Astrocyte of the spinal cord (primary cell): ENCODE measurements at regions not wholly inside any gene's neighbourhood (a gene's known extent, or its start where the extent isn't known, plus 50 kb on each side); places are given as distances from the start of the nearest gene placed in this dataset.

ENCODE experiments used
- DNase-seq: peaks from one replicate; pipeline ENCODE4 v3.0.0; 2011; ENCODE audit warnings: low read depth, low spot score
- H3K4me3 ChIP-seq: 2 replicates; pipeline ENCODE4 v1.5.1; 2011; ENCODE audit warnings: low read depth, mild to moderate bottlenecking, low read length, moderate library complexity
- in situ Hi-C: cut with HindIII; loops from 2 replicates; pipeline ENCODE4 v1.10.0; 2017; ENCODE audit warnings: low sequenced_read_pairs
- TF ChIP-seq, protein P1 (sequence below): IDR thresholded peaks from 2 replicates; pipeline ENCODE4 v1.5.1; 2012; ENCODE audit warnings: low read depth, mild to moderate bottlenecking, low read length, inconsistent platforms

DNA sequence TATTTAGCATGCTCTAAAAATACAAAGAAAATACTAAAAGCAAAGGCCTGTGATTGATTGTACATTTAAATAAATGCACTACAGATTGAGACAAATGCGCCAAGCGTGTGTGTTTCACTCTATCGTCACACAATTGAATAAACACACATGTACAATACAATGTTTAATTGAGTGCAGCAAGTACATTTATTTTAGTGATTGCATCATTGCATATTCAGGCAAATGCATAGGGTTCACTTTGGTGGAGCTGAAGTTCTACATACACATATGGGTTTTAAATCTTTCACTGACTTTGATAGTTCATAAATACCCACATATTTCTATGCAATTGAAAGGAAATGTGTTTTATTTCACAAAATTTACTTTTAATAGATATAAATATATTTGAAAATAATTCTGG is 750.6 kb upstream of the MMS22L start:
- in situ Hi-C loops, result no loop called here
- DNase-seq, result no peak
- TF ChIP-seq, protein P1, sequence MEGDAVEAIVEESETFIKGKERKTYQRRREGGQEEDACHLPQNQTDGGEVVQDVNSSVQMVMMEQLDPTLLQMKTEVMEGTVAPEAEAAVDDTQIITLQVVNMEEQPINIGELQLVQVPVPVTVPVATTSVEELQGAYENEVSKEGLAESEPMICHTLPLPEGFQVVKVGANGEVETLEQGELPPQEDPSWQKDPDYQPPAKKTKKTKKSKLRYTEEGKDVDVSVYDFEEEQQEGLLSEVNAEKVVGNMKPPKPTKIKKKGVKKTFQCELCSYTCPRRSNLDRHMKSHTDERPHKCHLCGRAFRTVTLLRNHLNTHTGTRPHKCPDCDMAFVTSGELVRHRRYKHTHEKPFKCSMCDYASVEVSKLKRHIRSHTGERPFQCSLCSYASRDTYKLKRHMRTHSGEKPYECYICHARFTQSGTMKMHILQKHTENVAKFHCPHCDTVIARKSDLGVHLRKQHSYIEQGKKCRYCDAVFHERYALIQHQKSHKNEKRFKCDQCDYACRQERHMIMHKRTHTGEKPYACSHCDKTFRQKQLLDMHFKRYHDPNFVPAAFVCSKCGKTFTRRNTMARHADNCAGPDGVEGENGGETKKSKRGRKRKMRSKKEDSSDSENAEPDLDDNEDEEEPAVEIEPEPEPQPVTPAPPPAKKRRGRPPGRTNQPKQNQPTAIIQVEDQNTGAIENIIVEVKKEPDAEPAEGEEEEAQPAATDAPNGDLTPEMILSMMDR, result no peak
- H3K4me3 ChIP-seq, result no peak overlapping the region

- TF ChIP-seq, protein P1, result no peak
- no peak for DNase-seq
- in situ Hi-C loops, result no loop called here
- no peak overlapping the region for H3K4me3 ChIP-seq
Measured at GRCh38 chr6:98036344-98036923, 753.4 kb upstream of the MMS22L start.

GRCh38 chr6:98037571-98037970 is 754.6 kb upstream of the MMS22L start:
- TF ChIP-seq, protein P1, result no peak
- DNase-seq, result no peak
- H3K4me3 ChIP-seq, result no peak overlapping the region
- in situ Hi-C loops, result no loop called here

GRCh38 chr6:98039443-98039842 is 756.4 kb upstream of the MMS22L start:
- no peak overlapping the region for H3K4me3 ChIP-seq
- DNase-seq, result no peak
- TF ChIP-seq, protein P1, result no peak
- in situ Hi-C loops, result no loop called here

DNA sequence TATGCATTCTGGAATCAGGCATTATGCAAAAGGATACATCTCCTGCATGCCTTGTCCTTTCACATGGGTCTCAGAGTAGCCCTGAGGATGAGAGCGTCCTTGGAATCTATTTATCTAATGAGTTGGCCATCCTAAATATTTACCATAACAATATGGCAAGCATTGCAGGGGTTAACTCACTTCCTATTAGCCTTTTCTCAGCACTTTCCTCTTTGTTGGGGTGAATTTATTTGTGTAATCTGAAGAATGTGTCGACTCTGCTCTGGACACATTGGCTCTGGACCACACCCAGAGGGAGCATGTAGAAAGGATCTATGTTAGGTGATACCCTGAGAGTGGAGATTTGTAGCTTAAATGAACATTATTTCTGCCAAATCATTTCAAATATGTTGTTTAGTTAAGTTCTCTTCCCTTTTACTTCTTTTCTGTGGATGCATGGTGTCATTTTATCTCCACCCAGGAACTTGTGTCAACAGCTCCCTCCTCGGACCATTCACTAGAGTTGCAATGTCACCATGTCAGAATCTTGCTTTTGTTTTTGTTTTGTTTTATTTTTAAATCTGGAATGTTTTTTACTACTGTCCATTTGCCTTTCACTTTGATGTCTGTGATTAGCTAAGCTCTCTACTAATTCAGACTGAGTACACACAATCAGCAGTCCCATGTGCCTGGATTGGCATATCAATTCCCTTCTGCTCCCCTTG is 757.0 kb upstream of the MMS22L start:
- peak; percentile 23 for DNase-seq
- in situ Hi-C loops, result no loop called here
- no peak overlapping the region for H3K4me3 ChIP-seq
- TF ChIP-seq, protein P1, result peak; percentile 46

DNA sequence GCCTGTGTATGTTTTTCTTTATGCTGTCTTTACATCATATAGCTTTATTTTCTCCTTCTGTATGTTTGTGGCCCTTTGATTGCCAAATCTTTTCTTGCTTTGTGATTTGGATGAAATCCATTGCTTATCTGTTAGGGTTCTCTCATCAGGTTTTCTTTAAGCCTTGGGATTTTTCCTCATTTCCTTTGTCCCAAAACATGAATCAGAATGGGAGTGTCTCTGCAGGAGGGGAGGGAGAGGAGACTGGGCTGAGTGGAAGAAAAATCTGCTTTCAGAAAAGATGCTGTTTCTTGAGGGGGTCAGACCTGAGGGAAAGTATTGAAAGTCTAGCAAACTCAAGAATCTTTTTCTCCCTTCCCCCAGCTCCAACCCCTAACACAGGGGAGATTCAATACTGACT is 758.0 kb upstream of the MMS22L start:
- no peak for DNase-seq
- in situ Hi-C loops, result no loop called here
- TF ChIP-seq, protein P1, result no peak
- H3K4me3 ChIP-seq, result no peak overlapping the region
